Testis (tissue), 2 donors: ENCODE measurements at regions not wholly inside any gene's neighbourhood (a gene's known extent, or its start where the extent isn't known, plus 50 kb on each side); places are given as distances from the start of the nearest gene placed in this dataset.

ENCODE experiments used
- DNase-seq: peaks from one replicate; pipeline ENCODE4 v3.0.0-alpha.2; 2019
- H3K27ac ChIP-seq, 2 donors: fragments of 200-600 bp; sonication (generic); one replicate each; pipeline ENCODE4 v1.5.1; 2019
- H3K27me3 ChIP-seq: fragments of 200-600 bp; sonication (generic); one replicate; pipeline ENCODE4 v1.5.1; 2019
- H3K36me3 ChIP-seq: fragments of 200-600 bp; sonication (generic); one replicate; pipeline ENCODE4 v1.5.1; 2017; ENCODE audit warnings: low read depth; ENCODE audit errors: missing control alignments
- H3K4me1 ChIP-seq: fragments of 200-600 bp; sonication (generic); one replicate; pipeline ENCODE4 v1.5.1; 2019
- H3K4me3 ChIP-seq, 2 donors: fragments of 200-600 bp; sonication (generic); one replicate each; pipeline ENCODE4 v1.5.1; 2017 to 2019
- H3K9me3 ChIP-seq: fragments of 200-600 bp; sonication (generic); one replicate; pipeline ENCODE4 v1.5.1; 2017
- POLR2A ChIP-seq: fragments of 450-650 bp; IDR thresholded peaks from one replicate; pipeline ENCODE4 v1.6.1; 2017; ENCODE audit warnings: antibody characterized with exemption, mild to moderate bottlenecking, moderate library complexity
- WGBS, 2 donors: methylation state at CpG; one replicate each; pipeline ENCODE4 v1.1.5; 2018; 5-methylcytosine and 5-hydroxymethylcytosine counted together
- intact Hi-C: fragments of 100-400 bp; cut with DNase I; formaldehyde crosslinking; loops from one replicate; pipeline ENCODE4 v1.15.1; 2023; ENCODE audit warnings: low total_unique reads
- TF ChIP-seq, protein P1 (sequence below), 3 experiments: fragments of 450-650 bp in 2 of 3; fragments of 200-600 bp in 1 of 3; sonication (generic) in 1 of 3; IDR thresholded peaks; one replicate each; pipeline ENCODE4 v1.5.1; 2016 to 2019; ENCODE audit warnings: antibody characterized with exemption in 3 of 3, mild to moderate bottlenecking in 2 of 3, moderate library complexity in 1 of 3

DNA sequence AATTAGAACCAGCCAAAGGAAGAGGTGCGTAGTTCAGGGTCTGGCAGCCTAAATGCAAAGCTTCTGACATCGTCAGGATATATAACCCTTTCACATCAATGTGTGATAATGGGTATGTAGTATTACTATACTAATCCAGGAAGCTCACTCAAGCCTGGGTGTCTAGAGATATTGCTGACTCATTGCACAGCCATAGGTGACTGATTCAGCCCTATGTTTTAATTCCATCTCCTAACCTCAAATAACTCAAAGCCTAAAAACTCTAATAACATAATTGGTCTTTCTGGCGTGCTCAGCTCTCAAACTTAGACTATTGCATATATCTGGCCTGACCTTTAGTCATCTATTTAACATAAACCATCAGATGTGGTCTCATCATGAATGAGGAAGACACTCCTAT is 658.4 kb downstream of the TBC1D32 start:
- DNase-seq = no peak
- WGBS, 2 donors = 83 to 88% methylated on average over 3 of the region's 3 CpGs
- TF ChIP-seq POLR2A = no peak
- TF ChIP-seq, protein P1, sequence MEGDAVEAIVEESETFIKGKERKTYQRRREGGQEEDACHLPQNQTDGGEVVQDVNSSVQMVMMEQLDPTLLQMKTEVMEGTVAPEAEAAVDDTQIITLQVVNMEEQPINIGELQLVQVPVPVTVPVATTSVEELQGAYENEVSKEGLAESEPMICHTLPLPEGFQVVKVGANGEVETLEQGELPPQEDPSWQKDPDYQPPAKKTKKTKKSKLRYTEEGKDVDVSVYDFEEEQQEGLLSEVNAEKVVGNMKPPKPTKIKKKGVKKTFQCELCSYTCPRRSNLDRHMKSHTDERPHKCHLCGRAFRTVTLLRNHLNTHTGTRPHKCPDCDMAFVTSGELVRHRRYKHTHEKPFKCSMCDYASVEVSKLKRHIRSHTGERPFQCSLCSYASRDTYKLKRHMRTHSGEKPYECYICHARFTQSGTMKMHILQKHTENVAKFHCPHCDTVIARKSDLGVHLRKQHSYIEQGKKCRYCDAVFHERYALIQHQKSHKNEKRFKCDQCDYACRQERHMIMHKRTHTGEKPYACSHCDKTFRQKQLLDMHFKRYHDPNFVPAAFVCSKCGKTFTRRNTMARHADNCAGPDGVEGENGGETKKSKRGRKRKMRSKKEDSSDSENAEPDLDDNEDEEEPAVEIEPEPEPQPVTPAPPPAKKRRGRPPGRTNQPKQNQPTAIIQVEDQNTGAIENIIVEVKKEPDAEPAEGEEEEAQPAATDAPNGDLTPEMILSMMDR (IDR thresholded peaks at IDR 0.05) = no peak
- no peak overlapping the region for H3K27ac ChIP-seq
- H3K9me3 ChIP-seq = no peaks in the 10 kb centered on the region
- intact Hi-C loops = no loop called here
- H3K36me3 ChIP-seq = no peaks in the 10 kb centered on the region
- H3K4me3 ChIP-seq = no peak overlapping the region
- H3K4me1 ChIP-seq = no peaks in the 10 kb centered on the region
- H3K27me3 ChIP-seq = no peaks in the 10 kb centered on the region

DNA sequence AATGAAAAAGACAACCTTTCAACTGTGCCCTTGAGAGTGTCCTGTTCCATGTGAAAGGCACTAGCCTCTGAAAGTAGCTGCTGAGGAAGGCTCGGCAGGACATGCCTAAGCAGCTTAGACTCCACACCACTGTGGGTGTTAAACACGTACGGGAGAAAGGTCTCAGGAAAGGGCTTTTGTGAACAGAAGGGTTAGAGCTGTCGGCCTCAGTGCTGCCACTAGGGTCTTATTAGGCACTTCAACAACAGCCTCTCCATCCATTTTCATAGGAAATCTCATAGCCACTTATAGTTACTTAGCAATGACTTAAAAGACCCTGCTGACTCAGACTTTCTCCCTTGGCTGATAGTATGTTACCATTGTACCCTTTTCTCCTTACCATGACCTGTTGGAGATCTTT is 662.8 kb downstream of the TBC1D32 start:
- Histone ChIP-seq H3K27ac (no peak overlapping the region), H3K4me3 (no peak overlapping the region), H3K36me3 (no peaks in the 10 kb centered on the region), H3K4me1 (no peaks in the 10 kb centered on the region), H3K27me3 (no peaks in the 10 kb centered on the region), H3K9me3 (no peaks in the 10 kb centered on the region)
- 40 to 60% methylated on average over 4 of the region's 4 CpGs for WGBS, 2 donors
- DNase-seq = no peak
- no peak for TF ChIP-seq POLR2A
- TF ChIP-seq, protein P1 (IDR thresholded peaks at IDR 0.05) = no peak
- intact Hi-C loops = no loop called here

DNA sequence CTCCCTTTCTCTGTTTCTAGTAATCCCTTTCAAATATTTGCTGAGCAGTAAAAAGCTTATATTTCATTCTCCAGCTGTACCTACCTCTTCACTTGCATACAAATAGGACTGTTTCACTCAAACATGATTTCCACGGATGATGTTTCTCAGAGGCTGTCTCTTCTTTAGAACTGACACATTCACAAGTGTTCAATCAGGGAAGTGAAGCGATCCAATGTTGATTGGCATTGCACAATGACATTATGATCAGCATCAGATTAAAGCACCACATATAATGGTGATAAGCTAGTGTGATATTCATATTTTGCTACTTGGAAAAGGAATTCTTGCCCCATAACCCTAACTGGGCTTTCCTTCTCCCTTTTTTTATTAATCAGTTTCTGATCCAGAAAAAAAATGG is 681.8 kb downstream of the TBC1D32 start:
- Histone ChIP-seq H3K27ac (no peak overlapping the region), H3K9me3 (no peaks in the 10 kb centered on the region), H3K4me1 (no peaks in the 10 kb centered on the region), H3K27me3 (no peaks in the 10 kb centered on the region), H3K4me3 (no peak overlapping the region), H3K36me3 (no peaks in the 10 kb centered on the region)
- no peak for TF ChIP-seq POLR2A
- TF ChIP-seq, protein P1 (IDR thresholded peaks at IDR 0.05) = no peak
- WGBS, 2 donors = 82 to 84% methylated on average over 2 of the region's 2 CpGs
- no peak for DNase-seq
- intact Hi-C loops = no loop called here

DNA sequence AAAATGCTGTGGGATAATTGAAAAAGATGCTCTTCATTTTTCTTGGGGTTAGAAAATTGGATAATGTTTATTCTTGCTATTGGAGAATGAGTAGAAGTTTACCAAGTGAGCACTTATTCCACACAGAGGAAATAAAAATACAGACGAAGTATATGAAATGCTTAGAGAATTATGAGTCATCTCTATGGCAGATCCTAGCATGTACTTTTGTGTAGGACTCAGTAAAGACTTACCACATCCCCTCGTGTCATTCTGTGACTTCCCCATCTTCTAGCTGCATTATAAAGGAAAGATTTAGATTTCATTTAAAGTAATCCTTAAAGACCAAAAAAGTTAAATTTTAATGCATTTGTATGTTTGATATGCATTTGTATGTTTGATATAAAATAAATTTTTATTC is 685.6 kb downstream of the TBC1D32 start:
- Histone ChIP-seq H3K27ac (no peak overlapping the region), H3K9me3 (no peaks in the 10 kb centered on the region), H3K27me3 (no peaks in the 10 kb centered on the region), H3K36me3 (no peaks in the 10 kb centered on the region), H3K4me1 (no peaks in the 10 kb centered on the region), H3K4me3 (no peak overlapping the region)
- WGBS, 2 donors = 30 to 57% methylated on average over 2 of the region's 2 CpGs
- TF ChIP-seq, protein P1 (IDR thresholded peaks at IDR 0.05) = no peak
- TF ChIP-seq POLR2A = no peak
- no peak for DNase-seq
- intact Hi-C loops = no loop called here

DNA sequence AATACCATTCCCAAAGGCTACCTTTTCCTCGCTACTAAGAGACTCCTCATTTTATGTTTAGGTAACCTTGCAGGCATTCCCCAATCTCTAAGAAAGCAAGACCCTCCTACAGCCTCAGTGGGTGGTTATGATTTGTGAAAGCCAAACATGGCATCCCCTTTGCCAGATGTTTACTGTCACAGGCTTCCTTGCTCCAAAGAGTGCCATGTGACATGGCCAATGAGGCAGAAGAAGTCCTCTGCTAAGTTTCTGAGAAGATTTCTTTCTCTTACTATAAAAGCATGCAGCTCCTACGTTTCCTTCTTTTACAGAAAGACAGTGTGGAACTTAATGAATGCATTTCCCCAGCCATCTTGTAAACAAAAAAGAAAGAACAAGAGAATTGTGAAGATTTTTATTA is 688.2 kb downstream of the TBC1D32 start:
- no peak for DNase-seq
- Histone ChIP-seq H3K4me1 (no peaks in the 10 kb centered on the region), H3K4me3 (no peak overlapping the region), H3K27ac (no peak overlapping the region), H3K36me3 (no peaks in the 10 kb centered on the region), H3K9me3 (no peaks in the 10 kb centered on the region), H3K27me3 (no peaks in the 10 kb centered on the region)
- intact Hi-C loops = no loop called here
- WGBS, 2 donors = 27 to 75% methylated on average over 2 of the region's 2 CpGs
- TF ChIP-seq, protein P1 (IDR thresholded peaks at IDR 0.05) = no peak
- TF ChIP-seq POLR2A = no peak
